Keratinocyte (primary cell): ENCODE measurements at regions not wholly inside any gene's neighbourhood (a gene's known extent, or its start where the extent isn't known, plus 50 kb on each side); places are given as distances from the start of the nearest gene placed in this dataset.

ENCODE experiments used
- CTCF ChIP-seq, 3 experiments: IDR thresholded peaks in 1 of 3; conservative IDR thresholded peaks in 1 of 3; optimal IDR thresholded peaks in 1 of 3; 2 replicates in 2 of 3; 3 replicates in 1 of 3; pipeline versions ENCODE3 to v1.5.1; 2011; ENCODE audit warnings: low read length in 3 of 3, mild to moderate bottlenecking in 3 of 3, moderate library complexity in 2 of 3, control low read depth in 1 of 3, inconsistent platforms in 1 of 3; ENCODE audit not compliant: insufficient read depth in 2 of 3; ENCODE audit errors: extremely low read depth in 1 of 3
- EZH2 ChIP-seq: IDR thresholded peaks from one replicate; pipeline ENCODE4 v1.6.1; 2012; ENCODE audit warnings: inconsistent platforms, mild to moderate bottlenecking, low read length, moderate library complexity

- TF ChIP-seq CTCF (optimal IDR thresholded peaks at IDR 0.05 in 1 of 3, IDR thresholded peaks at IDR 0.05 in 1 of 3, conservative IDR thresholded peaks at IDR 0.05 in 1 of 3; ENCODE audit: extremely low read depth in 1 of 3, insufficient read depth in 2 of 3, low read length in 3 of 3) (no peak), EZH2 (no peak)
Measured at GRCh38 chr20:55535366-55535765, 470.0 kb downstream of the CBLN4 start.
